DMS153 treated with DMSO at 0.1 percent for 48 hours (cell line): ENCODE measurements at regions not wholly inside any gene's neighbourhood (a gene's known extent, or its start where the extent isn't known, plus 50 kb on each side); places are given as distances from the start of the nearest gene placed in this dataset.

Source experiments
- DNase-seq: peaks from one replicate; lab custom pipeline; 2025; ENCODE audit not compliant: unreplicated experiment; lab: John Stamatoyannopoulos, UW

GRCh38 chr2:19461504-19462255, 103.3 kb upstream of the OSR1 start:
- no peak for DNase-seq

GRCh38 chr2:19460761-19461160, 102.3 kb upstream of the OSR1 start:
- no peak for DNase-seq

GRCh38 chr2:19458427-19459003, 100.1 kb upstream of the OSR1 start:
- no peak for DNase-seq

- no peak for DNase-seq
These were observed 99.4 kb upstream of the OSR1 start for GRCh38 chr2:19457809-19458208.

- DNase-seq: no peak
These were observed 98.4 kb upstream of the OSR1 start for GRCh38 chr2:19456705-19457309.

GRCh38 chr2:19454125-19454524, 95.7 kb upstream of the OSR1 start:
- DNase-seq: no peak

- no peak for DNase-seq
These were observed 84.3 kb upstream of the OSR1 start for GRCh38 chr2:19442731-19443130.

GRCh38 chr2:19439081-19439480, 80.7 kb upstream of the OSR1 start:
- no peak for DNase-seq

- no peak for DNase-seq
These were observed 77.4 kb upstream of the OSR1 start for GRCh38 chr2:19435815-19436214.

- DNase-seq: no peak
These were observed 76.0 kb upstream of the OSR1 start for GRCh38 chr2:19434413-19434812.

- DNase-seq: no peak
These were observed 68.5 kb upstream of the OSR1 start for GRCh38 chr2:19426941-19427340.

- no peak for DNase-seq
These were observed 67.7 kb upstream of the OSR1 start for GRCh38 chr2:19426144-19426543.

GRCh38 chr2:19425419-19425818, 67.0 kb upstream of the OSR1 start:
- no peak for DNase-seq

- no peak for DNase-seq
These were observed 60.9 kb upstream of the OSR1 start for GRCh38 chr2:19419211-19419880.

GRCh38 chr2:19416784-19417684, 58.6 kb upstream of the OSR1 start:
- no peak for DNase-seq

GRCh38 chr2:19416083-19416482, 57.7 kb upstream of the OSR1 start:
- DNase-seq: no peak

GRCh38 chr2:19409046-19409445, 50.6 kb upstream of the OSR1 start:
- DNase-seq: no peak

GRCh38 chr2:19408592-19408991, 50.2 kb upstream of the OSR1 start:
- no peak for DNase-seq
